AG10803 (cell line): ENCODE measurements at regions not wholly inside any gene's neighbourhood (a gene's known extent, or its start where the extent isn't known, plus 50 kb on each side); places are given as distances from the start of the nearest gene placed in this dataset.

Source experiments
- DNase-seq: peaks from one replicate; pipeline ENCODE4 v3.0.0; 2010; ENCODE audit warnings: low read depth
- H3K4me3 ChIP-seq: 2 replicates; pipeline ENCODE4 v1.5.1; 2011; ENCODE audit warnings: mild to moderate bottlenecking, low read length, control low read depth
- TF ChIP-seq, protein P1 (sequence below): conservative IDR thresholded peaks from 2 replicates; pipeline ENCODE4 v1.5.1; 2011; ENCODE audit warnings: mild to moderate bottlenecking, low read length, control low read depth, inconsistent platforms

DNA sequence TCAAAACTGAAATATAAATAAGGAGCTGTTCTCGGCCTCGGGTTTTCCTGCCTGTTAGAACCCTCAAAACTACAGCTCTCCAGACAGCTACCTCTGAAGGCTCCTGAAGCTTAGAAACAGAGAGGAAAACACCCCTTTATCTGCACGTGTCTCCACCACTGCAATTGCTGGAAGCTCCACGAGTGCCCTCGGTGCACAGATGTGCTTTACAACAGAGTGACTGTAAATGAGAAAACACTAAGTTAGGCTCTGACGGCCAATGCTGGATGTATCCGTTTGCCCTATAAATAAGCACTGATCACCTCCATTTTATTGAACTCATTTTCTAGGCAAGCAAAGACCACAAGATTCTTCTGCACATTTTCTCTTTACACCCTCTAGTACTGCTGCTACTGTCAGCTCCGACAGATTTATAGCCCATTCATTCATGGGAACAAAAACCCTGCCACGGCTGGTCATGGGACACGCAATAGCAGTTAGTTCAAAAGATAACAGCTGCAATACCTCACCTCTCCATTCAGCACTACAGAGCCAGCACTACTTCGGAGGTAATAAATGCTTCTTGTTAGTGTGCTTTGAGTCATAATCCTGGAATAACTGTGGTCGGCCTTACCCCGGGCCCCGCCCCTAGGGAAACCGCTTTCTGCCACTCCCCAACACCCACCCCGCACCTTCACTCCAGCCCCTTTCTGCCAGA lies 241.1 kb upstream of the ZNF507 start:
- TF ChIP-seq, protein P1, sequence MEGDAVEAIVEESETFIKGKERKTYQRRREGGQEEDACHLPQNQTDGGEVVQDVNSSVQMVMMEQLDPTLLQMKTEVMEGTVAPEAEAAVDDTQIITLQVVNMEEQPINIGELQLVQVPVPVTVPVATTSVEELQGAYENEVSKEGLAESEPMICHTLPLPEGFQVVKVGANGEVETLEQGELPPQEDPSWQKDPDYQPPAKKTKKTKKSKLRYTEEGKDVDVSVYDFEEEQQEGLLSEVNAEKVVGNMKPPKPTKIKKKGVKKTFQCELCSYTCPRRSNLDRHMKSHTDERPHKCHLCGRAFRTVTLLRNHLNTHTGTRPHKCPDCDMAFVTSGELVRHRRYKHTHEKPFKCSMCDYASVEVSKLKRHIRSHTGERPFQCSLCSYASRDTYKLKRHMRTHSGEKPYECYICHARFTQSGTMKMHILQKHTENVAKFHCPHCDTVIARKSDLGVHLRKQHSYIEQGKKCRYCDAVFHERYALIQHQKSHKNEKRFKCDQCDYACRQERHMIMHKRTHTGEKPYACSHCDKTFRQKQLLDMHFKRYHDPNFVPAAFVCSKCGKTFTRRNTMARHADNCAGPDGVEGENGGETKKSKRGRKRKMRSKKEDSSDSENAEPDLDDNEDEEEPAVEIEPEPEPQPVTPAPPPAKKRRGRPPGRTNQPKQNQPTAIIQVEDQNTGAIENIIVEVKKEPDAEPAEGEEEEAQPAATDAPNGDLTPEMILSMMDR = no peak
- no peak overlapping the region for H3K4me3 ChIP-seq
- DNase-seq = no peak

DNA sequence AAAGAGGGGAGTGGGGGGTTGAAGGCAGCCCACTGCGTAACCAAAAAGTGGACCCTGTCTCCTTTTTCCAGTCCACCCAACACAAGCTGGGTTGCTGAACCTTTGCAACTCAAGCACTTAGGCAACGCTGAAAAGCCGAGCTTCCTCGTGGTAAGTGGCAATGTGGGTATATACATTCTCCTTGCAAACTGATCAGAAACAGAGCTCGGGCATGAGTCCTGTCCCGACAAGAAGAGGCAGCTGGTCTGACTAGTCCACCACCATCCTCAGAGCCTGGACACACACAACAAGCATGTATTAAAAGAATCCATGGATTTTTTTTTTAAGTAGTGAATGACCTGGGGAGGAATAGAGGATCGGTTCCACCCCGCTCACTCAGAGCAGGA lies 240.6 kb upstream of the ZNF507 start:
- H3K4me3 ChIP-seq = no peak overlapping the region
- TF ChIP-seq, protein P1 = no peak
- DNase-seq = no peak

DNA sequence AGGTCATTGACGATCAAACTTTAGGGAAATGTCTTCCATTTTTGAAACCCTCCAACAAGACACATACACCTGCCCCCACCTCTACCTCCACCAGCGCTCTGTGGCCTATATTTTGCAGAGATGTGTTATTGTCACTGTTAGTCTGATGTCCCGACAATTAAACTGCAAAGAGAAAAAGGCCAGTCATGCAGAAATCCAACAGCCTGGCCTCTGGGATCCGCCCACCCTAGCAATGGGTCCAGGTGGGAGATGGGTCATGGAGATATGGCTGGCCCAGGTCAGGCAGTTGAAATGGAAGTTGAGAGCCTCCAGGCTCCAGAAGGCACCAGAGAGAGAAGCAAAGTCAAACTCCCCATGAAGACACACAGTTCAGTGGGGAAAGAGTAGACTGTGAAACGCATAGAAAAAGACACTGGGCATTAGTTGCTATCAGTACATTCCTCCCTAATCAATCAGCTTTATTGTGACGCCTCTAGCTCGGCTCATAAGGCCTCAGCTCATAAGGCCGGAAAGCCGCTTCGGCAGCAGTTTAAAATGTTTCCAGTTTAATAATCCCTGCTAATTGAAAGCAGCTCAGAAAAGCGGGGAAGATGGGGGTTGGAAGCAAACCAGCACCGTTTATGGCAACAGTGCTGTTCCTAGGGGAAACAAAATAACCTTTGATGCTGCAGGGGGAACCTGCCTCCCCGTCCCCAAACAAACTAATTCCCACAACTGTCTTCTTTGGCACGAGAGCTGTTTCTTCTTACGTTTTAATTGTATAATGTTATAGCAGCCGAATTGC lies 239.7 kb upstream of the ZNF507 start:
- TF ChIP-seq, protein P1 = no peak
- no peak for DNase-seq
- H3K4me3 ChIP-seq = no peak overlapping the region

DNA sequence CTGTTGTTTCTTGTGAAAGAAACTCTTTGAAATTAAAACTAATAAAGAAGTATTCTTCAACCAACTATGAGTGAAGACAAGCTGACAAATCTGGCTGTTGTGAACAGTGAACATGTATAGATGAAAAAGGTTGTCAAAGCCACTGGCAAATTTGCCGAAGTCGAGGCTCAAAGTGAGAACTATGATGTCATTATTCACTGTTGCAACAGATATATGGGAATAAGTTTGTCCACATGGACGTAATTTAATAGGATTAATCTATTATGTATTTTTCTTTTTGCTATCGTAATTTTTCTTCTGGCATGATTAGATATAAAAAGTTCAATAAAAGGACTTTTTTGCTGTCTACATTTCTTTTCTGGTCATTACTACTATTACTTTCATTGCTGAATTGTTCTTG lies 223.2 kb upstream of the ZNF507 start:
- no peak overlapping the region for H3K4me3 ChIP-seq
- TF ChIP-seq, protein P1 = no peak
- DNase-seq = no peak

DNA sequence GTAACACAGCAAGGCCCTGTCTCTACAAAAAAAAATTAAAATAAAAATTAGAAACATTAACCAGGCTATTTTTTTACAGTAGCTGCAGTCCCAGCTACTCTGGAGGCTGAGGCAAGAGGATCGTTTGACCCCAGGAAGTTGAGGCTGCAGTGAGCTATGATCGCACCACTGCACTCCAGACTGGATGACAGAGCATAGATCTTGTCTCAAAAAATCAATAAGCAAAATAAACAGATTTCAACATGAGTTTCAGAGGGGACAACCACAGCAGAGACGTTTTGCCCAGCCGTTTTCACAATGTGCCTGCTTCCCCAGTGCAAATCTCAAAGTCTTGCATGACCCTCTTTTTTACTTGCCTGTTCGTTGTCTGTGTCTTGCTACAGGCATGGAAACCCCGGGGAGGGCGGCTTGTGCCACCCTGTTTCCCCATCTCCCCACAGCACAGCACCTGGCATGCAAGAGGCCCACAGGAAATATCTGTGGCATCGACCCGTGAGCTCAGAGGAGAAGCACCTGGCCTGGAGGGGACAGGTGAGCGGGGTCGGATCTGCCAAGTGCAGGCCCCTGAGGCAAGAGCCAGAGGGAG lies 222.0 kb upstream of the ZNF507 start:
- DNase-seq = no peak
- TF ChIP-seq, protein P1 = no peak
- H3K4me3 ChIP-seq = no peak overlapping the region

DNA sequence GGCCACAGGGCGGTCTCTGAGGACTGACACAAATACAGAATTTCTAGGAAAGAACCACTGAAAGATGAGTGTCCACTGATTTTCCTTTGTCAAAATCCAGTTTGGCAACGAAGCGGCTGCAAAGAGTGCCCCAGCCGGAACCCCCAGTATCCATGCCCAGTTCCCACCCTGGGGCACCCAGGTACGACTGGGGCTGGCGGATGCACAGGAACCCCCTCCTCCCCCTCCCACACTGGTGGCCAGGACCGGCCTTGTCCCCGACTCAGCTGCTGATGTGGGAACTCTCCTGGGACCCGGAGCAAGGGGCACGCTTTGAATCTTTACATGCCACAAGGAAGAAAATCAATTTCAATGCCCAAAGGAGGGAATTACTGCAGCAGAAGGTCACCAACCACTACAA lies 220.8 kb upstream of the ZNF507 start:
- DNase-seq = no peak
- TF ChIP-seq, protein P1 = no peak

More for the DNA sequence above, 220.8 kb upstream of the ZNF507 start:
- H3K4me3 ChIP-seq = no peak overlapping the region
